ENCODE measurements at regions not wholly inside any gene's neighbourhood (a gene's known extent, or its start where the extent isn't known, plus 50 kb on each side); places are given as distances from the start of the nearest gene placed in this dataset.

- no peak for TF ChIP-seq POLR2AphosphoS5 (IDR thresholded peaks at IDR 0.05; ENCODE audit: borderline replicate concordance, low read depth, low read length)
- TF ChIP-seq EZH2 (IDR thresholded peaks at IDR 0.05), result no peak
Observed at GRCh38 chr2:5535301-5535700, 156.9 kb upstream of the SOX11 start.
